K562 (cell line): ENCODE measurements at regions not wholly inside any gene's neighbourhood (a gene's known extent, or its start where the extent isn't known, plus 50 kb on each side); places are given as distances from the start of the nearest gene placed in this dataset.

Experiments
- BRCA1 ChIP-seq, 2 experiments: fragments of 450-650 bp in 1 of 2; sonication (generic) in 1 of 2; formaldehyde crosslinking in 1 of 2; IDR thresholded peaks; 2 replicates each; pipeline versions ENCODE4 v1.5.0 to v1.6.1; 2017 to 2020; ENCODE audit warnings: mild to moderate bottlenecking in 1 of 2, missing genetic modification reagents in 1 of 2
- HOXB6 ChIP-seq: fragments of 250-450 bp; sonication (Bioruptor Pico); IDR thresholded peaks from 2 replicates; pipeline ENCODE4 v1.5.1; 2022; ENCODE audit warnings: mild to moderate bottlenecking, borderline replicate concordance
- TF ChIP-seq, protein P1 (sequence below): fragments of 150-350 bp; conservative IDR thresholded peaks from 2 replicates; pipeline ENCODE4 v1.6.1; 2014; ENCODE audit warnings: low read length
- TF ChIP-seq, protein P2 (sequence below), 3 experiments: IDR thresholded peaks in 2 of 3; conservative IDR thresholded peaks in 1 of 3; 2 replicates each; pipeline ENCODE4 v1.5.1; 2011 to 2012; ENCODE audit warnings: low read length in 3 of 3, mild to moderate bottlenecking in 3 of 3, control low read depth in 2 of 3, improper control_type of control experiment in 1 of 3, inconsistent platforms in 1 of 3, low read depth in 1 of 3, mixed read lengths in 1 of 3, moderate library complexity in 1 of 3; ENCODE audit not compliant: insufficient read depth in 2 of 3

DNA sequence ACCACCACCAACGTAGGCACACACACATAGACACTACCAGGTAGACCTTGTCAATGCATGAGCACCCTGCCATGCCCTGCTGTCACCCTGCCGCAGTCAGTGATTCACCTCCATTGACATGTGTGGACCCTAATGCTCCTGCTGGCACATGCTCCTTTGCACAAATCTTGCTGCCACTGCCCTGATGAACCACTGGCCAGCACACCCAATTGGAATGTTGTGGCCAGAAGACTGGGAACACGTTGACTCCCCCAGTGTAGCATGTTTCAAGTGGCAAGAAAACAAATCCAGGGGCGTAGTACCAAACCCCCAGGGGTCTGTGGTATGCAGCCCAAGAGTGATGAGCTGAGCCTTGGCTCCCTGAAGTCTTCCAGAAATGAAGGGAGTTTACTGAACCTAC, 486.4 kb upstream of the KIF2B start:
- TF ChIP-seq, protein P1, sequence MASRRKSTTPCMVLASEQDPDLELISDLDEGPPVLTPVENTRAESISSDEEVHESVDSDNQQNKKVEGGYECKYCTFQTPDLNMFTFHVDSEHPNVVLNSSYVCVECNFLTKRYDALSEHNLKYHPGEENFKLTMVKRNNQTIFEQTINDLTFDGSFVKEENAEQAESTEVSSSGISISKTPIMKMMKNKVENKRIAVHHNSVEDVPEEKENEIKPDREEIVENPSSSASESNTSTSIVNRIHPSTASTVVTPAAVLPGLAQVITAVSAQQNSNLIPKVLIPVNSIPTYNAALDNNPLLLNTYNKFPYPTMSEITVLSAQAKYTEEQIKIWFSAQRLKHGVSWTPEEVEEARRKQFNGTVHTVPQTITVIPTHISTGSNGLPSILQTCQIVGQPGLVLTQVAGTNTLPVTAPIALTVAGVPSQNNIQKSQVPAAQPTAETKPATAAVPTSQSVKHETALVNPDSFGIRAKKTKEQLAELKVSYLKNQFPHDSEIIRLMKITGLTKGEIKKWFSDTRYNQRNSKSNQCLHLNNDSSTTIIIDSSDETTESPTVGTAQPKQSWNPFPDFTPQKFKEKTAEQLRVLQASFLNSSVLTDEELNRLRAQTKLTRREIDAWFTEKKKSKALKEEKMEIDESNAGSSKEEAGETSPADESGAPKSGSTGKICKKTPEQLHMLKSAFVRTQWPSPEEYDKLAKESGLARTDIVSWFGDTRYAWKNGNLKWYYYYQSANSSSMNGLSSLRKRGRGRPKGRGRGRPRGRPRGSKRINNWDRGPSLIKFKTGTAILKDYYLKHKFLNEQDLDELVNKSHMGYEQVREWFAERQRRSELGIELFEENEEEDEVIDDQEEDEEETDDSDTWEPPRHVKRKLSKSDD = no peak
- TF ChIP-seq, protein P2, sequence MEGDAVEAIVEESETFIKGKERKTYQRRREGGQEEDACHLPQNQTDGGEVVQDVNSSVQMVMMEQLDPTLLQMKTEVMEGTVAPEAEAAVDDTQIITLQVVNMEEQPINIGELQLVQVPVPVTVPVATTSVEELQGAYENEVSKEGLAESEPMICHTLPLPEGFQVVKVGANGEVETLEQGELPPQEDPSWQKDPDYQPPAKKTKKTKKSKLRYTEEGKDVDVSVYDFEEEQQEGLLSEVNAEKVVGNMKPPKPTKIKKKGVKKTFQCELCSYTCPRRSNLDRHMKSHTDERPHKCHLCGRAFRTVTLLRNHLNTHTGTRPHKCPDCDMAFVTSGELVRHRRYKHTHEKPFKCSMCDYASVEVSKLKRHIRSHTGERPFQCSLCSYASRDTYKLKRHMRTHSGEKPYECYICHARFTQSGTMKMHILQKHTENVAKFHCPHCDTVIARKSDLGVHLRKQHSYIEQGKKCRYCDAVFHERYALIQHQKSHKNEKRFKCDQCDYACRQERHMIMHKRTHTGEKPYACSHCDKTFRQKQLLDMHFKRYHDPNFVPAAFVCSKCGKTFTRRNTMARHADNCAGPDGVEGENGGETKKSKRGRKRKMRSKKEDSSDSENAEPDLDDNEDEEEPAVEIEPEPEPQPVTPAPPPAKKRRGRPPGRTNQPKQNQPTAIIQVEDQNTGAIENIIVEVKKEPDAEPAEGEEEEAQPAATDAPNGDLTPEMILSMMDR (IDR thresholded peaks at IDR 0.05 in 2 of 3, conservative IDR thresholded peaks at IDR 0.05 in 1 of 3; ENCODE audit: insufficient read depth in 2 of 3, low read depth in 1 of 3, low read length in 3 of 3) = no peak
- TF ChIP-seq HOXB6 (CRISPR knock-in tag) = no peak
- TF ChIP-seq BRCA1 (IDR thresholded peaks at IDR 0.05) = no peak
- TF ChIP-seq BRCA1 (CRISPR knock-in tag; IDR thresholded peaks at IDR 0.05) = no peak
